G401.6 (cell line): ENCODE measurements at regions not wholly inside any gene's neighbourhood (a gene's known extent, or its start where the extent isn't known, plus 50 kb on each side); places are given as distances from the start of the nearest gene placed in this dataset.

Source experiments
- FAIRE-seq: peaks from 2 replicates; lab custom pipeline; 2012; peaks lifted over from hg19 to GRCh38; lab: Jason Lieb, UNC

DNA sequence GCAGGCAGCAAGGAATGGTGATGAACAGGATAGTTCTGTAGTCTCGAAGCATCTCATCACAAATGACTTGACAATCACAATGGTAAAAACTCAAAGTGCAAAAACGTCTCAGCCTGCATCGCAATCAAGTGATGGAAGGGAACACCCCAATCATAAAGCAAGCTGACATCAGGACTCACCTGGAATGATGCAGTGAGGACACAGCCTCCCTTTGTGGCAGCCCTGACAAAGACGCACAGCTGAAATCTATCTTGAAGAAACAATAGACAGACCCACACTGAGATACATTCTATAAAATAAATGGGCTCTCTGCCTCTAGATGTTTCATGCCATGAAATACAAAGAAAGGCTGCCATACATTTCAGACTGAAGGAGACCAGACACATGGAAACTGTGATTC is 748.0 kb upstream of the IGFBP3 start:
- FAIRE-seq: no peak

DNA sequence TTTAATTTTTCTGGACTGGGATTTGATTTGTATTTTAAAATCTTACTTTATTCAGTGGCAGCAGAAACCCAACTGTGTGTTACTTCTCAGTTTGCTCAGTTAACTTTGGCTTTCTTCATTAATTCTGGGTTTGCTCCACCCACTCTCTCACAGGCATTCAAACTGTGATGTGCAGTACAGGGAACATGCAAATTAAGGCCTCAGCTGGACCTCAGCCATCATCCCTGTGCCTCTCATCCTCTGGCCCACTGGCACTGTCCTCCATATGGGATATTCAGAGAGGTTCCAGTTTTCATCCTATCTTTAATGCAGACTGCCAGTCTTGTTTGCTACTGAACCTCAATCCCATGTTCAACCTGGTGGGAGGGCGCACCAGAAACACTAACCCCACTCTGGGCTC is 743.4 kb upstream of the IGFBP3 start:
- no peak for FAIRE-seq

DNA sequence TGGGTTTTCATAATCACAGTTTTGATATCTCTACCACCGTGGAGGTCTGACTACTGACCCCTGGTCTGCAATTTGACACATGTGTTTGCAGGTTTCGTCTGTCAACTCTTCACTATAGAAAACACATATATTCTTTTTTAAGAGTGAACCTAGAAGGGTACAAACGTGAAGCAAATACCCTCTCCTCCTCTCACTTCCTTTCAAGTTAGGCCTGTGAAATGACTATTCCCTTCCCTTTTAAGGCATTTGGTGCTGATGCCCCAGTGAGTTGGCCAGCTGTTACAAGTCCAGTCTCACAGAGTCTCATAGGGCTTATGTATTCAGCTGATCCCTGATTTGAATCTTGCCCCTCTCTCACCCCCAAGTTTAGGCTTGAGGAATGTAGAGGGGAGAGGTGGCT is 742.0 kb upstream of the IGFBP3 start:
- no peak for FAIRE-seq

DNA sequence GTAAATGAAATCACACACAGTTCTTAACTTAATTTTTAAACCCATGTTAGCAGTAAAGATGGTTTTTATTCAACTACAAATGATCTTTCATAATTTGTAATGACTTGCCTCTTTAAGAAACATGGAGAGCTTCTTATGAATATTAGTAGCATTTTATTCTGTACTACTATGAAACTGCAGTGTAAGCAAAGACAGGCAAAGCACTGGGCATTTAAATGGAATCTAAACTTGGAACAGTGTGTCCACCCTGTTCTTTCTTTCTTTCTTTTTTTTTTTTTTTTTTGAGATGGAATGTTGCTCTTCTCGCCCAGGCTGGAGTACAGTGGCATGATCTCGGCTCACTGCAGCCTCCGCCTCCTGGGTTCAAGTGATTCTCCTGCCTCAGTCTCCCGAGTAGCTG is 740.4 kb upstream of the IGFBP3 start:
- FAIRE-seq: no peak

DNA sequence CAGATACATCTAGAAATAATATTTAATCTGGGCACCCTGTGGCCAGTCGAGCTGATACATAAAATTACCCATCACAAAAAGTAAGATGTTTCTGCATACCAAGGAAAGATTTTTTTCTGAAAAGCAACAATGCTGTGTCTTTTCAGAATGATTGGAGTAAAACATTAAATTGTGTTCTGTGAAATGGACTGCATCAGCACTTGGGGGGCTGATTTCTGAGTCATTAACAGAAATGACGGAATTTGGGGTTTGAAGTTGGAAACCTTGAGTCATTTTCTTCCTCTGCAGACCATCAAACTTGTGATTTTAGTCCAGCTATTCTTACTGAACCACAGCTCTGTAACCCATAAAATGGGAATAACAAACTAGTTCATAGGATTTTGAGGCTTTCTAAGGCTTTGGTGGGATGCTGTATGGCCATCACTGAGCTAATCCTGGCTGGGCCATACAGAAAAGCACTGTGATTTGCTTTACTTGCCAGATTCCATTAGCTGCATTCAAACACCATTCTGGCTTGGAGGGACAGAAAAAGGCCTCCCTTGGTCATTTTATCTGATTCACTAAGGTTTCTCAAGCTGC is 739.4 kb upstream of the IGFBP3 start:
- FAIRE-seq: no peak

DNA sequence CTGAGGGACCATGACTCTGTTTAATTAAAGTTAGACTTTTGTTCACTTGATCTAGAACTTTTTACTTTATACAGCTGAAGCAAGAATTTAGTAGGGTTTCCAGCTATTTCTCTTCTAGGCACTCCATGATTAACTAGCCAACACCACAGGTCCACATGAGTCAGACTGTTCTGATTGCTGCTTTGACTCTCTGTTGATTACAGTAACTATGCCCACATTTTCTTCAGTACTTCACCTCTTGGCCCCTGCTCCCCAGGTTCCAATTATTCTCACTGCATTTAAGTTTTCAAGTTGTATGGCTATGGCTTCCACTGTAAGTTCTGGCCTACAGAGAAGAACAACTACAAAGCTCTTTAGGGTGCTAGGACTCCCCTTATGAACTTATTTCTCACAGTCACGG is 737.2 kb upstream of the IGFBP3 start:
- FAIRE-seq: no peak

DNA sequence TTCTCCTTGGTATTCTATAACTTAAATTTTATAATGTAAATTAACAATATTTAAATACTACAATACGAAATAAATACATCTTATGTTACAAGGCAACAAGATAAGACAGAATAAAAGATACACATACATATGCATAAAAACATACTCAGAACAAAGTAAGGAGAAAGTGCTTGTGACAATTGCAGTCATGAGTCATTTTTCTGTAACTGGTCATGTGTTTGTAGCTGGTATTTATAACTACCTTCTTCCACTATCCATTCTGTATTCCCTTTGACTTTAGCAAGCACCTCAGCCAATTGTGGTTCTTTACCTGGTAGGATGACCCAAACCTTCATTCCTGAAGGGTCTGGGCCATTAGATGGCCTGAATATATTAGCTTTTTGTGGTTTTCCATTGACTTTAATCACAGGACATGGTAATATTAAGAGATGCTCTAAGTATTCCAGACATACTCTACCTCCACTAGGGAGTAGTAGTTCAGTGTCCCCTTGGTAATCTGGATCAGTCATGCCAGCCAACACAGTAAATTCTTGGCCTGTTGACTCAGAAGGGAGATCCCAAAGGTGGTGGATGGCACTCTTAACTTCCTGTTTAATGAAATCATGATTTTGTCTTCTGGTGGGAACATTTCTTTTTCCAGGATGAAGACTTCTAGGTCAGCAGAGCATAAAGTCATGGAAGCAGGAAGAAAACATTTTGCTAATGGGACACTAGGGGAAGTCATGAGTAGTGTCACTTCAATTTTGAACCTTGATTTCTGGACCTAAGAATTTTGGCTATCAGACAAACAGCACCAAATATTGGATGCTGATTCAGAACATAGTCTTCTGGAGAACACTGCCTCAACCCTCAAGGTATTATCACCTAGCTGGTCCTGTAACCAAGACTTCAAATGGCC is 733.7 kb upstream of the IGFBP3 start:
- no peak for FAIRE-seq

GRCh38 chr7:46653848-46654247 is 732.8 kb upstream of the IGFBP3 start:
- no peak for FAIRE-seq

DNA sequence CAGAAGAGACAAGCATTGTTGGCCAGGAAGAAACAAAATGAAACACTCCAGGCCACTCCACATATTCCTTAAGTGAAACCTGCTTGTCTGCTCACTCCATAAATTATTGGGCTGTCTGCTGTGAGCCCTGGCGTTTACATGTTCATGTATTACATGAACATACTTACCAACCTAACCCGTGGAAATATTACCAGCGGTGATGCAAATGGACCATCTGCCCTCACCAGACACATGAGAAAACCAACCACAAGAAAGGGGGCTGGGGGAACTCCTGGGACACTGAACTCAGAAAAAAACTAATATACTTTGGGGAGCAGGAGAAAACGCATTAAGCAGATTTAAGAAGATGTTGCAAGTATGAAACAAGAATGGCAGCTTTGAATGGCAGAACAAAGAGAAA is 731.2 kb upstream of the IGFBP3 start:
- FAIRE-seq: no peak

GRCh38 chr7:46651561-46652088 is 730.6 kb upstream of the IGFBP3 start:
- no peak for FAIRE-seq

- FAIRE-seq: no peak
These were observed 730.0 kb upstream of the IGFBP3 start for GRCh38 chr7:46651070-46651469.

- no peak for FAIRE-seq
These were observed 728.8 kb upstream of the IGFBP3 start for GRCh38 chr7:46649876-46650275.

DNA sequence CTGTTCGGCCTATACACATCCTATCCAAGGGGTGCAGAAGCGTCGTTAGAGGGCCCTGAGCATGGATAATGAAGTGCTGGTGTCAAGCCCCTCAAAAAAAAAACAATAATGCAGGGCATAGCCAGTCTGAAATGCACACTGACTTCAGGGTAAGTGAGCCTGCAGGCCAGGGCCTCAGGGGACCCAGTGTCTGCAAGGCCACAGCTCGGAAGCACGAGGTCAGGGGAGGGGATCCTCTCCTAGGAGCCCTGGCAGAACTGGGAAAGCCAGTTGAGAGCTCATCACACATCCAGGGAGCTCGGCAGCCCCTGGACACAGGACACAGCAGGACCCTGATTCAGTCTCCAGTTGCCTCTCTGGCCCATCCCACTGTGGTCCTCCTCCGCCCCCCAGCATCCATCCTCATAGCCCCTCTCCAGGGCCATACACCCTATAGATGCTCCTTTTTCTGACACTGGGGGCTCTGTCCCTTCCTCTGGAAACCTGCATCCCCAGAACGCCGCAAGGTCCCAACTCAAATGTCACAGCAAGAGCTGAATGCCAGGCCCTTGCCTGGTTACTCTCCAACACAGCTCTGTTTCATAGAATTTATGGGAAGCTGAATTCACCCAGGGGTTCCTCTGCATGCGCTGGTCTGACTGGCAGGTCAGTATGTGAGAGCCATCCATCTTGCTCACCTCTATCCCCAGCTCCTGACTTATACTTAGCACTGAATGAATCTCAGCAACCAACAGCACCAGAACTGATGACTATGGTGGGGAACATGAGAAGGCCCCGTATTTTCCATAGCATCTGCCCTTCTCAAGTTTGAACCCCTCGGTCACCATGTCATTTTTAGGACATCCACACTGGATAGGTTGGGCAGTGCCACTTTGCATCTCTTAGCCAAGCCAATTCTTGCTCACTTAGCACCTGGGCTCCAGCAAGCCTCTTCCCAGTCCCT is 717.0 kb upstream of the IGFBP3 start:
- no peak for FAIRE-seq

- no peak for FAIRE-seq
These were observed 715.0 kb upstream of the IGFBP3 start for GRCh38 chr7:46636022-46636421.

DNA sequence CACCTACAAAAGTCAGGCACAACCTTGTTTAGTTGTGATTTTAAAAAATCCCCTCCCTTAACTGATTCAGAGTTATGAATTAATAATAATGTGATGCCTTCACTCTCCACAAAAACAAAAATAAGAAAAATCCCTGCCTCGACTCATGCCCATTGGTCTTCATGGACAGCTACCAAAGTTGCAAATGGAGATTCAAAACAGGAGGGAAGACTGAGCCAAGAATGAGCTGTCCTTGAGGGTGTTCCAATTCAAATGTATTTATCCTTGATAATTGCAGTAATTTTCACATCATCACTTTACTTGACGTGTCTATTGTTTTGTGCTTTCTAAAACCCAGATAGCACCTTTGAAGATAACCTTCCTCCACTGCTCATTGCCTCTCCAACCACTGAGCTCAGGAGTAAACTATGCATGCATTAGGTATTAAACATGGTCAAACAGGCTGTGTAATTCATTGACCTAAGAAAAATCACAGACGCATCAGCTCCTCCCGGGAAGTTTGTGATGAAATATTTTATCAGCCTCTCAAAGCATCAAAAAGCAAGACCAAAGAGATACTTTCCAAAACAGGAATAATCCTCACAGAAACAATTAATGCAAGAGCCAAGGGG is 712.7 kb upstream of the IGFBP3 start:
- FAIRE-seq: no peak

DNA sequence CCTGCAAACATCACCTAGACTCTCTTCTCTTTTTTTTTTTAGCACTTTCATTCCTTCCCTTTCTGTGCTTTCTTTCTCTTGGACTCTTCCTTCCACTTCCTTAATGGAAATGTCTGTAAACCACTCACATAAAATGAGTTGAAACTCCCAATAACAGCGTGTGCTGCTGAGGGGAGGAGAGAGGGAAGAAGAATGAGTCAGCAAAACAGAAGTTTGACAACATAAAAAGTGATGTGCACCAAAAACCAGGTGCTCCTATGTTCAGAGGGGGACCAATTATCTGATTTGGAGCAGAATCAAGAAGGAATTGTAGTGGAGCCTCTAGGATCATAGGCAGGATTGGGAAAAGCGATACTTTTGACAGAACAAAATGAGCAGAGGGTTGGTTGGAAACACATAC is 712.1 kb upstream of the IGFBP3 start:
- no peak for FAIRE-seq

DNA sequence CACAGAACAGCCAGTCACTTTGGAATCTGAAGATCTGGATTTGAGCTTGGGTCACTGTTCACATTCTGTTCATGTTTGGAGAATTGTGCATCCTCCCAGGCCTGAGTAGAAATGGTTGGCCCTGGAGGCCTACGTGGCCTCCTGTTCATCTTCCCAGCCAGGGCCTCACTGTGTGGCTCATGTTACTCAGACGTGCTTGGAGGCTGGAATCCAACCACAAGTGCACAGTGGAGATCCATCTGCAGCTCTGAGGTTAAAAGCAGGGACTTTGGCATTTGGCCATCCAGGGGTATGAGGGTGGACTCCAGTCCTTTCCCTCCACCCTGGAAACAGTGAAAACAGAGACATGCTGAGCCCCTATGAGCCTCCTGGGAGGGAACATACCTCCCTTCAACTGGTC is 709.0 kb upstream of the IGFBP3 start:
- FAIRE-seq: no peak

GRCh38 chr7:46628389-46628788 is 707.3 kb upstream of the IGFBP3 start:
- no peak for FAIRE-seq

DNA sequence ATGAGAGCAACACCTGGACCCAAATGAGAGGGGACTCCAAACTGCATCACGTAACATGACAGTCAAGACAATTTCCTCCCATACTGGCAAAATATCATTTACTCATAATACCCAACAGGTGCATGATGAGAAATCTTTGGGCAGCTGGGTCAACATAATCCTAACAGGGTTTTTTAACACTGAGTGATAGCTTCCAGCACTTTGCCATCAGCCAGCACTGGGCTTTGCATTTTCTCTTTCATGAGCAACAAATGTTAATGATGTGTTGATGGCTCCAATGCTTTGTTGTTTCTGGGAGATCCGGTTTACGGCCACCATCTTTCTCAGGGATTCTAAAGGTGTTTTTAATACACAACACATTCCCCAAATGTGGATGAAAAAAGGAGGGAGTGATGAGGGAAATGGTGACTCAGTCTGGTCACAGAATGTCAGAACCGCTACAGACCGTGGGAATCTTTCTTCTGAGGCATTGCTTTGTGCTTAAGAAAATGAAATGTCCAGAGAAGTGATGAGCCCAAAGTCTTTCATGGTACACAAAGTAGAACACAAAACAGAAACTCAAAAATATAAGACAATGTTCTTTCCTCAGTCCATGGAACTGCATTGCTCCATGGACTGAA is 705.7 kb upstream of the IGFBP3 start:
- no peak for FAIRE-seq

- FAIRE-seq: no peak
These were observed 705.2 kb upstream of the IGFBP3 start for GRCh38 chr7:46626261-46626660.

GRCh38 chr7:46625032-46625431 is 704.0 kb upstream of the IGFBP3 start:
- FAIRE-seq: no peak

DNA sequence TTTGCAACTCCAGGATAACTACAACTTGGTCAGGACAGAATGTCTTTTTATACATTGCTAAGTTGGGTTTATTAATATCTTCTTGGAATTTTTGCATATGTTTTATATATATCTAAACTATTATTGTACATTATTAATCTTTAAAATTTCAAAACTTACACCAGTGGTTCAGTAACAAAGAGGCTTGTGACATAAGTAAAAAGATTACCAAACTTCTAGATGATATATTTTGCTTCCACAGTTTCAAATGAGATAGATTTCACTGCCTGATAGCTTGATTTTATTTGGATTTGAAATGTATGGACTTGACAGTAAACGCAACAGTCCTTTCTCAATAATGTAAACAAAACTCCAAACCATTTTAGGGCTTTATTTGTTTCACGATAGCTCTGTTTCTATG is 701.2 kb upstream of the IGFBP3 start:
- FAIRE-seq: no peak
